Astrocyte (in vitro differentiated cells and primary cell): ENCODE measurements at regions not wholly inside any gene's neighbourhood (a gene's known extent, or its start where the extent isn't known, plus 50 kb on each side); places are given as distances from the start of the nearest gene placed in this dataset.

ENCODE experiments used
- DNase-seq: peaks from one replicate; pipeline ENCODE4 v3.0.0-alpha.2; 2010; ENCODE audit warnings: low read depth
- FAIRE-seq: peaks from 2 replicates; lab custom pipeline; 2011; peaks lifted over from hg19 to GRCh38; lab: Jason Lieb, UNC
- H2AFZ ChIP-seq: 2 replicates; pipeline ENCODE4 v1.6.0; 2012; ENCODE audit warnings: low read depth, low read length, inconsistent platforms
- H3K27ac ChIP-seq: 2 replicates; pipeline ENCODE4 v1.5.1; 2011; ENCODE audit warnings: low read depth, low read length, inconsistent platforms
- H3K27me3 ChIP-seq: 2 replicates; pipeline ENCODE4 v1.6.0; 2011; ENCODE audit warnings: low read length, inconsistent platforms; ENCODE audit not compliant: insufficient read depth
- H3K36me3 ChIP-seq: 2 replicates; pipeline ENCODE4 v1.5.1; 2011; ENCODE audit warnings: low read length, inconsistent platforms; ENCODE audit not compliant: insufficient read depth
- H3K4me1 ChIP-seq: 2 replicates; pipeline ENCODE4 v1.5.1; 2011; ENCODE audit warnings: low read length, inconsistent platforms; ENCODE audit not compliant: insufficient read depth
- H3K4me2 ChIP-seq: 2 replicates; pipeline ENCODE4 v1.6.0; 2012; ENCODE audit warnings: low read length, inconsistent platforms
- H3K4me3 ChIP-seq: 2 replicates; pipeline ENCODE4 v1.5.1; 2011; ENCODE audit warnings: low read depth, mild to moderate bottlenecking, low read length, inconsistent platforms; ENCODE audit not compliant: insufficient read depth
- H3K79me2 ChIP-seq: 2 replicates; pipeline ENCODE4 v1.6.0; 2012; ENCODE audit warnings: mild to moderate bottlenecking, low read length, inconsistent platforms; ENCODE audit not compliant: insufficient read depth
- H3K9ac ChIP-seq: 2 replicates; pipeline ENCODE4 v1.6.0; 2012; ENCODE audit warnings: mild to moderate bottlenecking, low read length, inconsistent platforms
- H3K9me3 ChIP-seq: 2 replicates; pipeline ENCODE4 v1.5.1; 2012; ENCODE audit warnings: low read depth, mild to moderate bottlenecking, low read length, inconsistent platforms; ENCODE audit not compliant: insufficient read depth
- H4K20me1 ChIP-seq: 2 replicates; pipeline ENCODE4 v1.6.0; 2012; ENCODE audit warnings: low read length, inconsistent platforms; ENCODE audit not compliant: insufficient read depth
- H3K27ac Mint-ChIP-seq: one replicate; pipeline ENCODE4 v1.8.0; 2021; ENCODE audit warnings: mild to moderate bottlenecking, mixed read lengths; ENCODE audit not compliant: unreplicated experiment
- H3K27me3 Mint-ChIP-seq: one replicate; pipeline ENCODE4 v1.8.0; 2021; ENCODE audit warnings: low read depth, mixed read lengths; ENCODE audit not compliant: unreplicated experiment
- H3K36me3 Mint-ChIP-seq: one replicate; pipeline ENCODE4 v1.8.0; 2021; ENCODE audit warnings: low read depth, mixed read lengths; ENCODE audit not compliant: unreplicated experiment
- H3K4me1 Mint-ChIP-seq: one replicate; pipeline ENCODE4 v1.8.0; 2021; ENCODE audit warnings: low read depth, mixed read lengths; ENCODE audit not compliant: unreplicated experiment
- H3K4me3 Mint-ChIP-seq: one replicate; pipeline ENCODE4 v1.8.0; 2021; ENCODE audit warnings: mild to moderate bottlenecking, moderate library complexity, mixed read lengths; ENCODE audit not compliant: unreplicated experiment
- H3K9me3 Mint-ChIP-seq: one replicate; pipeline ENCODE4 v1.8.0; 2021; ENCODE audit warnings: mild to moderate bottlenecking, mixed read lengths; ENCODE audit not compliant: unreplicated experiment
- EZH2 ChIP-seq: IDR thresholded peaks from 2 replicates; pipeline ENCODE4 v1.6.1; 2012; ENCODE audit warnings: mild to moderate bottlenecking, low read length, inconsistent platforms; ENCODE audit not compliant: insufficient read depth
- TF ChIP-seq, protein P1 (sequence below): IDR thresholded peaks from 2 replicates; pipeline ENCODE4 v1.5.1; 2011; ENCODE audit warnings: low read depth, mild to moderate bottlenecking, inconsistent platforms, low read length, moderate library complexity; ENCODE audit not compliant: insufficient read depth

DNA sequence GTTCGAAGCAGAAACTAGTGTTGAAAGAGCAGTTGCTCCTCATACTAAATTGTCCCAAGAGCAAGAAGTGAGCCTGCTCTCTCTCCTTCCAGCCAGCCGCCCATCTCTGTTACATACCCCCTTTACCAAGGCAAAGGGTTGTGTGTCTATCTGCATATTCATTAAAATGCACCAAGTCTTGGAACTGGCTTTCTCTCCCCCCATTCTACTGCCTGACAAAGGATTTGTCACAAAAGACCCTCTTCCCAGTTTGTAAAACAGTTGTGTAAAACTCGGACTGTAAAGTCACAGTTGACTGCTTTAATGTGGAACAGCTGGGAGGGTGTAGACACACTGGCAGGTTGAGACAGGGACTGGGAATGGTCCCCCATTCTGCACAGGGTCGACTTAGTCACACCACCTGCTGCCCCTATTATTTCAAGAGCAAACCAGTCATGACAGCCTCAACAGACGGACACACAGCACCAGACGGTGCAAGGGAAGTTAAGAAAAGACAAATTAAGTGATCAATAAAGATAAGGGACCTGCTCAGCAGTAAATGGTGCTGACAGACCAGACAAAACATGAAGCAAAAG is 60.0 kb upstream of the HTATIP2 start:
- H3K27ac ChIP-seq = no peak overlapping the region
- Mint-ChIP-seq H3K36me3 (no peaks in the 10 kb centered on the region), H3K9me3 (no peaks in the 10 kb centered on the region), H3K4me1 (no peaks in the 10 kb centered on the region), H3K4me3 (no peak overlapping the region), H3K27ac (no peak overlapping the region), H3K27me3 (peaks cover 13% of the 10 kb centered on the region)
- no peaks in the 10 kb centered on the region for H3K4me1 ChIP-seq
- no peak overlapping the region for H2AFZ ChIP-seq
- H3K4me2 ChIP-seq = no peak overlapping the region
- H3K27me3 ChIP-seq = peaks cover 2% of the 10 kb centered on the region
- no peaks in the 10 kb centered on the region for H4K20me1 ChIP-seq
- no peak overlapping the region for H3K9ac ChIP-seq
- DNase-seq (no peak), FAIRE-seq (no peak)
- no peaks in the 10 kb centered on the region for H3K9me3 ChIP-seq
- TF ChIP-seq, protein P1, sequence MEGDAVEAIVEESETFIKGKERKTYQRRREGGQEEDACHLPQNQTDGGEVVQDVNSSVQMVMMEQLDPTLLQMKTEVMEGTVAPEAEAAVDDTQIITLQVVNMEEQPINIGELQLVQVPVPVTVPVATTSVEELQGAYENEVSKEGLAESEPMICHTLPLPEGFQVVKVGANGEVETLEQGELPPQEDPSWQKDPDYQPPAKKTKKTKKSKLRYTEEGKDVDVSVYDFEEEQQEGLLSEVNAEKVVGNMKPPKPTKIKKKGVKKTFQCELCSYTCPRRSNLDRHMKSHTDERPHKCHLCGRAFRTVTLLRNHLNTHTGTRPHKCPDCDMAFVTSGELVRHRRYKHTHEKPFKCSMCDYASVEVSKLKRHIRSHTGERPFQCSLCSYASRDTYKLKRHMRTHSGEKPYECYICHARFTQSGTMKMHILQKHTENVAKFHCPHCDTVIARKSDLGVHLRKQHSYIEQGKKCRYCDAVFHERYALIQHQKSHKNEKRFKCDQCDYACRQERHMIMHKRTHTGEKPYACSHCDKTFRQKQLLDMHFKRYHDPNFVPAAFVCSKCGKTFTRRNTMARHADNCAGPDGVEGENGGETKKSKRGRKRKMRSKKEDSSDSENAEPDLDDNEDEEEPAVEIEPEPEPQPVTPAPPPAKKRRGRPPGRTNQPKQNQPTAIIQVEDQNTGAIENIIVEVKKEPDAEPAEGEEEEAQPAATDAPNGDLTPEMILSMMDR = no peak
- TF ChIP-seq EZH2 = no peak
- H3K36me3 ChIP-seq = no peaks in the 10 kb centered on the region
- no peak overlapping the region for H3K4me3 ChIP-seq
- H3K79me2 ChIP-seq = no peaks in the 10 kb centered on the region

DNA sequence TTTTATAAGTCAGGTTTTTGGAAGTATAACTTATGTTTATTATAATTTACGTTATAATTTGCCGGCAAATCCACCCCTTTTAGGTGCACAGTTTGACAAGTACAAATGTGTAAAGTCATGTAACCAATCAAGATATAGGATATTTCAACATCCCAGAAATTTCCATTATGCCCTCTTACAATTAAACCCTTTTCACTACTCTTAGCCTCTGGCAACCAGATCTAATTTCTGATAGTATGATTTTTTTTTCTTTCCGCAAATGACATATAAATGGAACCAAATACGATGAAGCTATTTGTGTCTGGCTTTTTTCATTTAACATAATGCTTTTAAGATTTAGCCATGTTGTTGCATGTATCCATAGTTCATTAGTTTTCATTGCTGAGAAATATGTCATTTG is 69.5 kb upstream of the HTATIP2 start:
- H3K36me3 Mint-ChIP-seq = no peaks in the 10 kb centered on the region
- Histone ChIP-seq H4K20me1 (no peaks in the 10 kb centered on the region), H3K79me2 (no peaks in the 10 kb centered on the region), H2AFZ (no peak overlapping the region), H3K36me3 (no peaks in the 10 kb centered on the region), H3K4me1 (no peaks in the 10 kb centered on the region), H3K9me3 (no peaks in the 10 kb centered on the region), H3K4me3 (no peak overlapping the region), H3K9ac (no peak overlapping the region), H3K27ac (no peak overlapping the region), H3K27me3 (peaks cover 4% of the 10 kb centered on the region), H3K4me2 (no peak overlapping the region)
- TF ChIP-seq EZH2 = no peak
- TF ChIP-seq, protein P1 = no peak
- no peak overlapping the region for H3K27ac Mint-ChIP-seq
- H3K27me3 Mint-ChIP-seq = no peaks in the 10 kb centered on the region
- DNase-seq (no peak), FAIRE-seq (no peak)
- no peaks in the 10 kb centered on the region for H3K9me3 Mint-ChIP-seq
- no peak overlapping the region for H3K4me3 Mint-ChIP-seq
- H3K4me1 Mint-ChIP-seq = no peaks in the 10 kb centered on the region

DNA sequence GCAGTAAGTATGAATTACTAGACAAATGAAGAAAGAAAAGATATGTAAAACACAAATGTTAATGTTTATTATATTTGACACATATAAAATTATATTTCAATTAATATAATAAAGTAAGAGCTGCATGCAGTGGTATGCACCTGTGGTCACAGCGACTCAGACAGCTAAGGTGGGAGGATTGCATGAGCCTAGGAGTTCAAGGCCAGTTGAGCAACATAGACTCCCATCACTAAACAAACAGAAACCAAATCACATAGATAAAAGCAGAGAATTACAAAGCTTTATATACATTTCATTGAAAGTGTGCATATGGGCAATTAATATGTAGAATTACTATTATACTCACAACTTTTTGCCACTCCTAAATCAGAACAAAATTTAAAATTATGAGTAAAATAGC is 70.0 kb upstream of the HTATIP2 start:
- H3K9me3 Mint-ChIP-seq = no peaks in the 10 kb centered on the region
- no peak for DNase-seq
- no peak overlapping the region for H3K4me3 Mint-ChIP-seq

More for the DNA sequence above, 70.0 kb upstream of the HTATIP2 start:
- H3K36me3 ChIP-seq = no peaks in the 10 kb centered on the region
- H3K79me2 ChIP-seq = no peaks in the 10 kb centered on the region
- Mint-ChIP-seq H3K27me3 (no peaks in the 10 kb centered on the region), H3K4me1 (no peaks in the 10 kb centered on the region), H3K27ac (no peak overlapping the region), H3K36me3 (no peaks in the 10 kb centered on the region)
- no peaks in the 10 kb centered on the region for H4K20me1 ChIP-seq
- no peak for FAIRE-seq
- H3K4me3 ChIP-seq = no peak overlapping the region
- TF ChIP-seq, protein P1 = no peak
- no peak for TF ChIP-seq EZH2
- no peak overlapping the region for H3K4me2 ChIP-seq
- H3K9ac ChIP-seq = no peak overlapping the region
- no peaks in the 10 kb centered on the region for H3K4me1 ChIP-seq
- H3K9me3 ChIP-seq = no peaks in the 10 kb centered on the region
- H3K27me3 ChIP-seq = peaks cover 4% of the 10 kb centered on the region
- no peak overlapping the region for H2AFZ ChIP-seq
- H3K27ac ChIP-seq = no peak overlapping the region
